ENCODE measurements at regions not wholly inside any gene's neighbourhood (a gene's known extent, or its start where the extent isn't known, plus 50 kb on each side); places are given as distances from the start of the nearest gene placed in this dataset.
A peak's percentile ranks its signal among the peaks of the same experiment; 100 is the strongest.

GRCh38 chrY:20998016-20998415 is 242.1 kb downstream of the RPS4Y2 start:
- ChIA-PET CTCF (no interaction called here), POLR2A (no interaction called here)
- H3K4me1 Mint-ChIP-seq: peaks cover 0 to 10% (median 0%) of the 10 kb centered on the region in 3 donors
- no peaks in the 10 kb centered on the region for H3K27me3 Mint-ChIP-seq
- no peak for DNase-seq
- no peaks in the 10 kb centered on the region for H3K36me3 Mint-ChIP-seq
- H3K27ac Mint-ChIP-seq: no peak overlapping the region
- Histone ChIP-seq H3K27me3 (replicated peaks in 1 of 2; ENCODE audit: control insufficient read depth in 2 of 2, extremely low read depth in 1 of 2, insufficient read depth in 2 of 2, low read length in 1 of 2) (no peaks in the 10 kb centered on the region), H3K4me3 (ENCODE audit: control insufficient read depth in 1 of 2, extremely low read depth in 1 of 2, low read length in 1 of 2) (no peak overlapping the region), H3K9me3 (no peaks in the 10 kb centered on the region), H3K36me3 (ENCODE audit: control insufficient read depth in 2 of 2, extremely low read depth in 1 of 2, insufficient read depth in 1 of 2, low read length in 1 of 2) (no peaks in the 10 kb centered on the region), H3K27ac (ENCODE audit: low read length) (no peak overlapping the region), H3K4me1 (ENCODE audit: control insufficient read depth in 1 of 2, extremely low read depth in 1 of 2, insufficient read depth in 2 of 2, low read length in 2 of 2) (no peaks in the 10 kb centered on the region)
- no peak overlapping the region for H3K4me3 Mint-ChIP-seq
- peak in 2 of 4 experiments; percentile 75 to 81 for ATAC-seq (replicated peaks in 1 of 4)
- H3K9me3 Mint-ChIP-seq: no peaks in the 10 kb centered on the region

- Mint-ChIP-seq H3K27ac (no peak overlapping the region), H3K9me3 (no peaks in the 10 kb centered on the region), H3K27me3 (no peaks in the 10 kb centered on the region), H3K4me3 (no peak overlapping the region), H3K36me3 (no peaks in the 10 kb centered on the region), H3K4me1 (peaks cover 0 to 10% (median 0%) of the 10 kb centered on the region in 3 donors)
- DNase-seq: no peak
- Histone ChIP-seq H3K27ac (ENCODE audit: low read length) (no peak overlapping the region), H3K27me3 (replicated peaks in 1 of 2; ENCODE audit: control insufficient read depth in 2 of 2, extremely low read depth in 1 of 2, insufficient read depth in 2 of 2, low read length in 1 of 2) (no peaks in the 10 kb centered on the region), H3K4me3 (ENCODE audit: control insufficient read depth in 1 of 2, extremely low read depth in 1 of 2, low read length in 1 of 2) (no peak overlapping the region), H3K4me1 (ENCODE audit: control insufficient read depth in 1 of 2, extremely low read depth in 1 of 2, insufficient read depth in 2 of 2, low read length in 2 of 2) (no peaks in the 10 kb centered on the region), H3K9me3 (no peaks in the 10 kb centered on the region), H3K36me3 (ENCODE audit: control insufficient read depth in 2 of 2, extremely low read depth in 1 of 2, insufficient read depth in 1 of 2, low read length in 1 of 2) (no peaks in the 10 kb centered on the region)
- ChIA-PET CTCF (no interaction called here), POLR2A (no interaction called here)
- ATAC-seq (replicated peaks in 1 of 4): no peak
Observed at GRCh38 chrY:20998483-20998882, 242.6 kb downstream of the RPS4Y2 start.

- Mint-ChIP-seq H3K4me3 (no peak overlapping the region), H3K9me3 (no peaks in the 10 kb centered on the region), H3K27ac (no peak overlapping the region), H3K27me3 (no peaks in the 10 kb centered on the region), H3K36me3 (no peaks in the 10 kb centered on the region), H3K4me1 (peaks cover 0 to 10% (median 0%) of the 10 kb centered on the region in 3 donors)
- ChIA-PET POLR2A (no interaction called here), CTCF (no interaction called here)
- Histone ChIP-seq H3K36me3 (ENCODE audit: control insufficient read depth in 2 of 2, extremely low read depth in 1 of 2, insufficient read depth in 1 of 2, low read length in 1 of 2) (no peaks in the 10 kb centered on the region), H3K9me3 (no peaks in the 10 kb centered on the region), H3K27ac (ENCODE audit: low read length) (no peak overlapping the region), H3K4me1 (ENCODE audit: control insufficient read depth in 1 of 2, extremely low read depth in 1 of 2, insufficient read depth in 2 of 2, low read length in 2 of 2) (no peaks in the 10 kb centered on the region), H3K27me3 (replicated peaks in 1 of 2; ENCODE audit: control insufficient read depth in 2 of 2, extremely low read depth in 1 of 2, insufficient read depth in 2 of 2, low read length in 1 of 2) (no peaks in the 10 kb centered on the region), H3K4me3 (ENCODE audit: control insufficient read depth in 1 of 2, extremely low read depth in 1 of 2, low read length in 1 of 2) (no peak overlapping the region)
- ATAC-seq (replicated peaks in 1 of 4) (no peak), DNase-seq (no peak)
Observed at GRCh38 chrY:21001102-21001501, 245.2 kb downstream of the RPS4Y2 start.

- Mint-ChIP-seq H3K4me3 (no peak overlapping the region), H3K27ac (no peak overlapping the region), H3K36me3 (no peaks in the 10 kb centered on the region), H3K27me3 (no peaks in the 10 kb centered on the region), H3K4me1 (peaks cover 0 to 2% (median 0%) of the 10 kb centered on the region in 3 donors), H3K9me3 (no peaks in the 10 kb centered on the region)
- H3K4me1 ChIP-seq (ENCODE audit: control insufficient read depth in 1 of 2, extremely low read depth in 1 of 2, insufficient read depth in 2 of 2, low read length in 2 of 2): no peaks in the 10 kb centered on the region
- ATAC-seq (replicated peaks in 1 of 4) (peak in 2 of 4 experiments; percentile 43 to 64), DNase-seq (no peak)
- no peak overlapping the region for H3K4me3 ChIP-seq (ENCODE audit: control insufficient read depth in 1 of 2, extremely low read depth in 1 of 2, low read length in 1 of 2)
- no peaks in the 10 kb centered on the region for H3K36me3 ChIP-seq (ENCODE audit: control insufficient read depth in 2 of 2, extremely low read depth in 1 of 2, insufficient read depth in 1 of 2, low read length in 1 of 2)
- no peak overlapping the region for H3K27ac ChIP-seq (ENCODE audit: low read length)
- POLR2A ChIA-PET: no interaction called here
- no peaks in the 10 kb centered on the region for H3K9me3 ChIP-seq
- CTCF ChIA-PET: no interaction called here
- no peaks in the 10 kb centered on the region for H3K27me3 ChIP-seq (replicated peaks in 1 of 2; ENCODE audit: control insufficient read depth in 2 of 2, extremely low read depth in 1 of 2, insufficient read depth in 2 of 2, low read length in 1 of 2)
- no CpG with 5 or more reads among the region's 2 CpGs for WGBS (ENCODE audit: insufficient coverage)
Observed at GRCh38 chrY:21003059-21003458, 247.2 kb downstream of the RPS4Y2 start.

GRCh38 chrY:21005531-21005930 is 249.6 kb downstream of the RPS4Y2 start:
- Mint-ChIP-seq H3K4me3 (no peak overlapping the region), H3K27me3 (no peaks in the 10 kb centered on the region), H3K36me3 (no peaks in the 10 kb centered on the region), H3K9me3 (no peaks in the 10 kb centered on the region), H3K27ac (no peak overlapping the region), H3K4me1 (no peaks in the 10 kb centered on the region)
- ATAC-seq (replicated peaks in 1 of 4) (no peak), DNase-seq (no peak)
- ChIA-PET POLR2A (no interaction called here), CTCF (no interaction called here)
- no peak overlapping the region for H3K27ac ChIP-seq (ENCODE audit: low read length)
- no peaks in the 10 kb centered on the region for H3K4me1 ChIP-seq (ENCODE audit: control insufficient read depth in 1 of 2, extremely low read depth in 1 of 2, insufficient read depth in 2 of 2, low read length in 2 of 2)
- H3K9me3 ChIP-seq: no peaks in the 10 kb centered on the region
- no peak overlapping the region for H3K4me3 ChIP-seq (ENCODE audit: control insufficient read depth in 1 of 2, extremely low read depth in 1 of 2, low read length in 1 of 2)
- no peaks in the 10 kb centered on the region for H3K27me3 ChIP-seq (replicated peaks in 1 of 2; ENCODE audit: control insufficient read depth in 2 of 2, extremely low read depth in 1 of 2, insufficient read depth in 2 of 2, low read length in 1 of 2)
- H3K36me3 ChIP-seq (ENCODE audit: control insufficient read depth in 2 of 2, extremely low read depth in 1 of 2, insufficient read depth in 1 of 2, low read length in 1 of 2): no peaks in the 10 kb centered on the region

- Mint-ChIP-seq H3K36me3 (no peaks in the 10 kb centered on the region), H3K4me3 (no peak overlapping the region), H3K27ac (no peak overlapping the region), H3K9me3 (no peaks in the 10 kb centered on the region), H3K4me1 (peaks cover 0 to 47% (median 0%) of the 10 kb centered on the region in 3 donors), H3K27me3 (no peaks in the 10 kb centered on the region)
- ChIA-PET POLR2A (no interaction called here), CTCF (no interaction called here)
- Histone ChIP-seq H3K36me3 (ENCODE audit: control insufficient read depth in 2 of 2, extremely low read depth in 1 of 2, insufficient read depth in 1 of 2, low read length in 1 of 2) (no peaks in the 10 kb centered on the region), H3K4me1 (ENCODE audit: control insufficient read depth in 1 of 2, extremely low read depth in 1 of 2, insufficient read depth in 2 of 2, low read length in 2 of 2) (peaks cover 0 to 15% of the 10 kb centered on the region in 2 experiments), H3K9me3 (no peaks in the 10 kb centered on the region), H3K27me3 (replicated peaks in 1 of 2; ENCODE audit: control insufficient read depth in 2 of 2, extremely low read depth in 1 of 2, insufficient read depth in 2 of 2, low read length in 1 of 2) (no peaks in the 10 kb centered on the region), H3K4me3 (ENCODE audit: control insufficient read depth in 1 of 2, extremely low read depth in 1 of 2, low read length in 1 of 2) (no peak overlapping the region), H3K27ac (ENCODE audit: low read length) (no peak overlapping the region)
- no peak for ATAC-seq (replicated peaks in 1 of 4)
- no CpG with 5 or more reads among the region's 3 CpGs for WGBS (ENCODE audit: insufficient coverage)
- DNase-seq: no peak
Observed at GRCh38 chrY:21021811-21022210, 265.9 kb downstream of the RPS4Y2 start.

- peaks cover 0 to 15% of the 10 kb centered on the region in 2 experiments for H3K4me1 ChIP-seq (ENCODE audit: control insufficient read depth in 1 of 2, extremely low read depth in 1 of 2, insufficient read depth in 2 of 2, low read length in 2 of 2)
- peak overlapping the region; percentile 7 for H3K27ac ChIP-seq (ENCODE audit: low read length)
- DNase-seq (peak in 7 of 35 experiments; percentile 0 to 35 (median 2)), ATAC-seq (replicated peaks in 1 of 4) (peak in 2 of 4 experiments; percentile 79 to 93)
- H3K36me3 ChIP-seq (ENCODE audit: control insufficient read depth in 2 of 2, extremely low read depth in 1 of 2, insufficient read depth in 1 of 2, low read length in 1 of 2): no peaks in the 10 kb centered on the region
- H3K27me3 ChIP-seq (replicated peaks in 1 of 2; ENCODE audit: control insufficient read depth in 2 of 2, extremely low read depth in 1 of 2, insufficient read depth in 2 of 2, low read length in 1 of 2): no peaks in the 10 kb centered on the region
- ChIA-PET CTCF (no interaction called here), POLR2A (interaction anchor here in 1 of 2 donors (0.6 kb wide), 1 partner anchor 359 kb away, joined by 4 read pairs; no protein-coding TSS in a partner anchor)
- no peaks in the 10 kb centered on the region for H3K9me3 ChIP-seq
- Mint-ChIP-seq H3K36me3 (no peaks in the 10 kb centered on the region), H3K4me3 (peak overlapping the region in 1 of 3 donors; percentile 59), H3K4me1 (peaks cover 0 to 47% (median 0%) of the 10 kb centered on the region in 3 donors), H3K27ac (peak overlapping the region in 1 of 2 donors; percentile 89), H3K27me3 (no peaks in the 10 kb centered on the region), H3K9me3 (no peaks in the 10 kb centered on the region)
- no CpG with 5 or more reads among the region's 3 CpGs for WGBS (ENCODE audit: insufficient coverage)
- no peak overlapping the region for H3K4me3 ChIP-seq (ENCODE audit: control insufficient read depth in 1 of 2, extremely low read depth in 1 of 2, low read length in 1 of 2)
Observed at GRCh38 chrY:21022326-21023044, 266.6 kb downstream of the RPS4Y2 start.

Measured in T-cell (primary cell).